Upper lobe of right lung (tissue), 1 donor: ENCODE measurements at regions not wholly inside any gene's neighbourhood (a gene's known extent, or its start where the extent isn't known, plus 50 kb on each side); places are given as distances from the start of the nearest gene placed in this dataset.

Experiments used
- ATAC-seq: fragments of 200-7000 bp; cut with Tn5 transposase; one replicate; pipeline ENCODE4 v1.9.1; 2020; ENCODE audit warnings: mild to moderate bottlenecking, moderate library complexity
- DNase-seq: peaks from one replicate; pipeline ENCODE4 v3.0.0-alpha.2; 2020
- H3K27ac ChIP-seq: fragments of 200-600 bp; one replicate; pipeline ENCODE4 v1.8.0; 2022
- H3K27me3 ChIP-seq: fragments of 200-600 bp; one replicate; pipeline ENCODE4 v1.8.0; 2022; ENCODE audit warnings: mild to moderate bottlenecking
- H3K36me3 ChIP-seq: fragments of 200-600 bp; one replicate; pipeline ENCODE4 v1.8.0; 2022
- H3K4me1 ChIP-seq: fragments of 200-600 bp; one replicate; pipeline ENCODE4 v1.8.0; 2022
- H3K4me3 ChIP-seq: fragments of 200-600 bp; one replicate; pipeline ENCODE4 v1.8.0; 2022; ENCODE audit warnings: mild to moderate bottlenecking
- H3K9me3 ChIP-seq: fragments of 200-600 bp; one replicate; pipeline ENCODE4 v1.8.0; 2022
- intact Hi-C: fragments of 100-400 bp; cut with DNase I; formaldehyde crosslinking; loops from one replicate; pipeline ENCODE4 v1.11.0; 2022
- TF ChIP-seq, protein P1 (sequence below): fragments of 200-600 bp; IDR thresholded peaks from one replicate; pipeline ENCODE4 v1.8.0; 2022; ENCODE audit warnings: antibody characterized with exemption
- donor health status: DM: no; HTN: yes; CAD: no; lungs with severe emphysema.

GRCh38 chr11:119934267-119934666 lies 203.6 kb downstream of the TRIM29 start:
- TF ChIP-seq, protein P1, sequence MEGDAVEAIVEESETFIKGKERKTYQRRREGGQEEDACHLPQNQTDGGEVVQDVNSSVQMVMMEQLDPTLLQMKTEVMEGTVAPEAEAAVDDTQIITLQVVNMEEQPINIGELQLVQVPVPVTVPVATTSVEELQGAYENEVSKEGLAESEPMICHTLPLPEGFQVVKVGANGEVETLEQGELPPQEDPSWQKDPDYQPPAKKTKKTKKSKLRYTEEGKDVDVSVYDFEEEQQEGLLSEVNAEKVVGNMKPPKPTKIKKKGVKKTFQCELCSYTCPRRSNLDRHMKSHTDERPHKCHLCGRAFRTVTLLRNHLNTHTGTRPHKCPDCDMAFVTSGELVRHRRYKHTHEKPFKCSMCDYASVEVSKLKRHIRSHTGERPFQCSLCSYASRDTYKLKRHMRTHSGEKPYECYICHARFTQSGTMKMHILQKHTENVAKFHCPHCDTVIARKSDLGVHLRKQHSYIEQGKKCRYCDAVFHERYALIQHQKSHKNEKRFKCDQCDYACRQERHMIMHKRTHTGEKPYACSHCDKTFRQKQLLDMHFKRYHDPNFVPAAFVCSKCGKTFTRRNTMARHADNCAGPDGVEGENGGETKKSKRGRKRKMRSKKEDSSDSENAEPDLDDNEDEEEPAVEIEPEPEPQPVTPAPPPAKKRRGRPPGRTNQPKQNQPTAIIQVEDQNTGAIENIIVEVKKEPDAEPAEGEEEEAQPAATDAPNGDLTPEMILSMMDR: no peak
- H3K27ac ChIP-seq: no peak overlapping the region
- no peaks in the 10 kb centered on the region for H3K4me1 ChIP-seq
- H3K36me3 ChIP-seq: no peaks in the 10 kb centered on the region
- peaks cover 9% of the 10 kb centered on the region for H3K27me3 ChIP-seq
- H3K9me3 ChIP-seq: no peaks in the 10 kb centered on the region
- intact Hi-C loops: no loop called here
- DNase-seq (no peak), ATAC-seq (no peak)
- H3K4me3 ChIP-seq: no peak overlapping the region

- Histone ChIP-seq H3K4me3 (no peak overlapping the region), H3K4me1 (no peaks in the 10 kb centered on the region), H3K36me3 (no peaks in the 10 kb centered on the region), H3K27ac (no peak overlapping the region), H3K9me3 (no peaks in the 10 kb centered on the region), H3K27me3 (peaks cover 3% of the 10 kb centered on the region)
- intact Hi-C loops: no loop called here
- TF ChIP-seq, protein P1: no peak
- DNase-seq: peak; percentile 15
- ATAC-seq: no peak
Measured at GRCh38 chr11:119933584-119933983, 204.3 kb downstream of the TRIM29 start.

DNA sequence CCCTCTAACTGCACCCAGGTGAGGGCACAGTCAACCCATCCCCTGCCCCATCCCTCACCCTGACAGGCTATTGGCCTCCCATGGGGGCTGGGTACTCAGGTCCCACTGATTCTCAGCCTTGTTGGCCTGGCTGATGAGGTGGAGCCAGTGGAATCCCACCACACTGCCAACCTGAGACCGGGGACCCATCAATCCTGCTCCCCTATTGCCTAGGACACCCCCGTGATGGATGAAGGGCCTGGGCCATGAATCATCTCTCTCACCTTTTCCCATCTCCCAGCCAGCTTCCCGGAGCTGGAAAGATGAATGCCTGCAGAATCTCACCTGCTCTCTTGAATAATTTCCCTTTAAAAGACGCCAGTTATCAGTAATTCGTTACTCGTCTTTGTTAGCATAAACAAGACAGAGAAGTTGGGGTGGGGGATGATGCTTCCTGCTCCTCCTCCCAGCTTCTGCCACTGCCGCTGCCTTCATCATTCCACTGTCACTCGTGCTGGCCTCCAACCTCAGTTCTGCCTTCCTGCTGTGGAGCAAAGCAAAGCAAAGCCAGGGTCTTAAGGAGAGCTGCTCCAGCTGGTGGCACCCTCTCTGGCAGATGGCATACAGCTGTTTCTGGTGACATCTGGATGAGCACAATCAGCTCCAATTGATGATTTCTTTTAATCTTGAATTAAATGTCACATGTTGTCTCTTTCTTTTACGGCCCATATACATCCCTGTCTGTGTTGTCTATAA lies 204.0 kb upstream of the NECTIN1 start:
- Histone ChIP-seq H3K36me3 (no peaks in the 10 kb centered on the region), H3K9me3 (no peaks in the 10 kb centered on the region), H3K27ac (no peak overlapping the region), H3K27me3 (no peaks in the 10 kb centered on the region), H3K4me1 (no peaks in the 10 kb centered on the region), H3K4me3 (no peak overlapping the region)
- DNase-seq (peak; percentile 27), ATAC-seq (no peak)
- TF ChIP-seq, protein P1: no peak
- intact Hi-C loops: no loop called here

- ATAC-seq (no peak), DNase-seq (no peak)
- TF ChIP-seq, protein P1: no peak
- intact Hi-C loops: no loop called here
- no peak overlapping the region for H3K4me3 ChIP-seq
- H3K27me3 ChIP-seq: no peaks in the 10 kb centered on the region
- H3K9me3 ChIP-seq: no peaks in the 10 kb centered on the region
- no peaks in the 10 kb centered on the region for H3K36me3 ChIP-seq
- H3K27ac ChIP-seq: no peak overlapping the region
- H3K4me1 ChIP-seq: no peaks in the 10 kb centered on the region
Measured at GRCh38 chr11:119928047-119928446, 199.0 kb upstream of the NECTIN1 start.

- no peak overlapping the region for H3K4me3 ChIP-seq
- no peaks in the 10 kb centered on the region for H3K9me3 ChIP-seq
- H3K27ac ChIP-seq: no peak overlapping the region
- no peaks in the 10 kb centered on the region for H3K4me1 ChIP-seq
- ATAC-seq (no peak), DNase-seq (no peak)
- no peaks in the 10 kb centered on the region for H3K36me3 ChIP-seq
- intact Hi-C loops: no loop called here
- H3K27me3 ChIP-seq: no peaks in the 10 kb centered on the region
- TF ChIP-seq, protein P1: no peak
Measured at GRCh38 chr11:119924017-119924416, 195.0 kb upstream of the NECTIN1 start.

DNA sequence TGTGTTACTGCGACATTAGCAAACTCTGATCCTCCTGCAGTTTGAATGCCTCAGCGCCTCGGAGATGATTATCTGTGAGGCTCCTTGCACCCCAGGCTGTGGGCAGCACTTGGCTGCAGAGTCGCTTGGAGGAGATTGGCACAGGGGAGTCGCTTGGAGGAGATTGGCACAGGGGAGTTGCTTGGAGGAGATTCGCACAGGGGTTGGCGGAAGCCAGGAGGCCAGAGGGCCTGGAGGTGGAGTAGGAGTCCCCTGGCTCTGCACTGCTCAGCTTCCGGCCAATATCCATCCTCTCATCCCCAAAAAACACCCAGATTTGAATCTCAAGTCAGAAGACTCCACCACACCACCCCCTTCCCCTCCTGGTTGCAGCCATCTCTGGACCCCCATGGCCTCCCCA lies 192.6 kb upstream of the NECTIN1 start:
- no peak for ATAC-seq
- Histone ChIP-seq H3K27me3 (no peaks in the 10 kb centered on the region), H3K36me3 (no peaks in the 10 kb centered on the region), H3K9me3 (no peaks in the 10 kb centered on the region), H3K27ac (no peak overlapping the region), H3K4me3 (no peak overlapping the region), H3K4me1 (no peaks in the 10 kb centered on the region)
- intact Hi-C loops: no loop called here
- TF ChIP-seq, protein P1: no peak
- DNase-seq: no peak
